Right renal cortex interstitium (tissue), 3 donors: ENCODE measurements at regions not wholly inside any gene's neighbourhood (a gene's known extent, or its start where the extent isn't known, plus 50 kb on each side); places are given as distances from the start of the nearest gene placed in this dataset.
"Not testable (repeated sequence)": the region's sequence is repeated elsewhere in the genome, so short reads cannot be mapped to it uniquely, and the experiment has no call there.

ENCODE experiments used
- DNase-seq, 3 donors: peaks; one replicate each; pipeline ENCODE4 v3.0.0-alpha.2; 2013; ENCODE audit warnings: low read depth in 3 of 3, low spot score in 2 of 3

GRCh38 chr9:82820186-82820585, 242.8 kb downstream of the RASEF start:
- no peak for DNase-seq

GRCh38 chr9:82829818-82830217, 233.1 kb downstream of the RASEF start:
- DNase-seq: no peak

- no peak for DNase-seq
Measured at GRCh38 chr9:82865524-82865923, 197.4 kb downstream of the RASEF start.

- no peak for DNase-seq
Measured at GRCh38 chr9:82880336-82881050, 182.4 kb downstream of the RASEF start.

- no peak for DNase-seq
Measured at GRCh38 chr9:82882138-82882537, 180.8 kb downstream of the RASEF start.

GRCh38 chr9:82882748-82883147, 180.2 kb downstream of the RASEF start:
- DNase-seq: no peak

GRCh38 chr9:82883436-82883835, 179.5 kb downstream of the RASEF start:
- no peak for DNase-seq

GRCh38 chr9:82883974-82884373, 179.0 kb downstream of the RASEF start:
- DNase-seq: not testable (repeated sequence)

GRCh38 chr9:82890401-82890800, 172.5 kb downstream of the RASEF start:
- no peak for DNase-seq

- DNase-seq: no peak
Measured at GRCh38 chr9:82890865-82891264, 172.1 kb downstream of the RASEF start.

GRCh38 chr9:82891321-82891720, 171.6 kb downstream of the RASEF start:
- DNase-seq: no peak

- DNase-seq: no peak
Measured at GRCh38 chr9:82893549-82893948, 169.4 kb downstream of the RASEF start.

GRCh38 chr9:82894548-82894947, 168.4 kb downstream of the RASEF start:
- DNase-seq: no peak

- DNase-seq: no peak
Measured at GRCh38 chr9:82894961-82895821, 167.8 kb downstream of the RASEF start.

- DNase-seq: no peak
Measured at GRCh38 chr9:82895822-82896110, 167.2 kb downstream of the RASEF start.

- DNase-seq: no peak
Measured at GRCh38 chr9:82903503-82903902, 159.4 kb downstream of the RASEF start.

- no peak for DNase-seq
Measured at GRCh38 chr9:82911996-82912395, 150.9 kb downstream of the RASEF start.

- DNase-seq: no peak
Measured at GRCh38 chr9:82912645-82913044, 150.3 kb downstream of the RASEF start.

- not testable (repeated sequence) for DNase-seq
Measured at GRCh38 chr9:82916238-82916637, 146.7 kb downstream of the RASEF start.

GRCh38 chr9:82920154-82920553, 142.8 kb downstream of the RASEF start:
- DNase-seq: no peak

- no peak for DNase-seq
Measured at GRCh38 chr9:82922686-82923085, 140.3 kb downstream of the RASEF start.
